Transverse colon (tissue), 4 donors: ENCODE measurements at regions not wholly inside any gene's neighbourhood (a gene's known extent, or its start where the extent isn't known, plus 50 kb on each side); places are given as distances from the start of the nearest gene placed in this dataset.

Experiments used
- DNase-seq: peaks from one replicate; pipeline ENCODE4 v3.0.0-alpha.2; 2019
- H3K27ac ChIP-seq, 4 donors: fragments of 200-600 bp; sonication (generic); 2 replicates each; pipeline ENCODE4 v1.5.1; 2016 to 2018; ENCODE audit warnings: inconsistent platforms in 4 of 4
- H3K27me3 ChIP-seq: fragments of 200-600 bp; sonication (generic); 2 replicates; pipeline ENCODE4 v1.5.1; 2017; ENCODE audit warnings: inconsistent platforms
- H3K36me3 ChIP-seq, 4 donors: fragments of 200-600 bp; sonication (generic); 2 replicates each; pipeline ENCODE4 v1.5.1; 2017 to 2019; ENCODE audit warnings: inconsistent platforms in 4 of 4
- H3K4me1 ChIP-seq, 4 donors: fragments of 200-600 bp; sonication (generic); 2 replicates each; pipeline ENCODE4 v1.5.1; 2017 to 2020; ENCODE audit warnings: inconsistent platforms in 4 of 4
- H3K4me3 ChIP-seq, 4 donors: fragments of 200-600 bp; sonication (generic); 1 replicate in 1 of 4; 2 replicates in 3 of 4; pipeline versions ENCODE4 v1.5.1 to v1.6.1; 2017 to 2019; ENCODE audit warnings: inconsistent platforms in 4 of 4
- H3K9me3 ChIP-seq, 2 donors: fragments of 200-600 bp; sonication (generic); 2 replicates each; pipeline ENCODE4 v1.5.1; 2017 to 2019; ENCODE audit warnings: inconsistent platforms in 2 of 2
- CTCF ChIP-seq, 5 experiments: fragments of 200-600 bp in 3 of 5; fragments of 450-650 bp in 2 of 5; sonication (generic) in 3 of 5; IDR thresholded peaks; 1 replicate in 2 of 5; 2 replicates in 3 of 5; pipeline ENCODE4 v1.5.1; 2016 to 2017; ENCODE audit warnings: antibody characterized with exemption in 5 of 5, inconsistent platforms in 3 of 5, mild to moderate bottlenecking in 2 of 5, moderate library complexity in 1 of 5
- EP300 ChIP-seq: sonication (generic); formaldehyde crosslinking; IDR thresholded peaks from one replicate; pipeline ENCODE4 v1.6.1; 2017; ENCODE audit warnings: antibody characterized with exemption, low read depth
- POLR2A ChIP-seq: fragments of 450-650 bp; IDR thresholded peaks from one replicate; pipeline ENCODE4 v1.6.1; 2016; ENCODE audit warnings: antibody characterized with exemption, mild to moderate bottlenecking, moderate library complexity
- POLR2AphosphoS5 ChIP-seq, 3 donors: sonication (generic); formaldehyde crosslinking; IDR thresholded peaks; one replicate each; pipeline ENCODE4 v1.6.1; 2016; ENCODE audit warnings: antibody characterized with exemption in 3 of 3
- WGBS, 2 donors: methylation state at CpG; one replicate each; pipeline ENCODE4 v1.1.5; 2018; ENCODE audit warnings: low coverage in 1 of 2; 5-methylcytosine and 5-hydroxymethylcytosine counted together
- in situ Hi-C, 4 donors: fragments of 200-750 bp; cut with MboI; loops; one replicate each; pipeline versions ENCODE4 v1.15.0 to v1.15.1; 2017; ENCODE audit warnings: low sequenced_read_pairs in 3 of 4, low pct_ligation_motif_present in 1 of 4, low pct_unique_long_range_greater_than_20kb in 1 of 4
- intact Hi-C: fragments of 100-400 bp; cut with DNase I; formaldehyde crosslinking; loops from one replicate; pipeline ENCODE4 v1.15.1; 2023; ENCODE audit warnings: low total_unique reads

DNA sequence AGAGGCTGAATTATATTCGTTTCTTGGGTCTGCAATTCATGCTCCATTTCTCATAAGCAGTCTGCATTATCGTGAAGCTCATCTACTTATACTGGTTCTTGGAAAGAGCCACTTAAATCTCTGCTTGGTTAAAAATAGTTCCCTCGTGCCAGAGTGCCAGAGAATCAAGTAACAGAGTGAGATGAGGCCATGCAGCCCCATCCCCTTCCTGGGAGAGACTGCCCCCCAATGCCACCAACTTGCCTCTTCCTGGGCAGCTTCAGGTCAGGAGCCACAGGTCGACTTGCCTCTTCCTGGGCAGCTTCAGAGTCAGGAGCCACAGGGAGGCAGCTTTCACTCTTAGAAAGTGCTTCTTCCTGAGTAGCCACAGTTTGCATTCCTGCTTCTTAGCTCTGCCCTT lies 223.9 kb upstream of the ZBED5 start:
- H3K36me3 ChIP-seq = no peaks in the 10 kb centered on the region
- peak overlapping the region in 3 of 4 donors; percentile 10 to 42 (median 27) for H3K27ac ChIP-seq
- peaks cover 0 to 7% (median 0%) of the 10 kb centered on the region in 4 donors for H3K4me1 ChIP-seq
- in situ Hi-C loops = no loop called here
- H3K4me3 ChIP-seq = no peak overlapping the region
- TF ChIP-seq EP300 (no peak), CTCF (IDR thresholded peaks at IDR 0.05) (no peak), POLR2A (no peak), POLR2AphosphoS5 (IDR thresholded peaks at IDR 0.05) (no peak)
- no peaks in the 10 kb centered on the region for H3K9me3 ChIP-seq
- intact Hi-C loops = no loop called here
- WGBS, 2 donors = 22 to 60% methylated on average over 2 to 4 of the region's 4 CpGs
- DNase-seq = no peak
- H3K27me3 ChIP-seq = peaks cover 5% of the 10 kb centered on the region

GRCh38 chr11:11081288-11081687 lies 223.4 kb upstream of the ZBED5 start:
- 60 to 80% methylated on average over 2 to 4 of the region's 4 CpGs for WGBS, 2 donors
- TF ChIP-seq POLR2AphosphoS5 (IDR thresholded peaks at IDR 0.05) (no peak), POLR2A (no peak), EP300 (no peak), CTCF (IDR thresholded peaks at IDR 0.05) (no peak)
- intact Hi-C loops = no loop called here
- Histone ChIP-seq H3K9me3 (no peaks in the 10 kb centered on the region), H3K27ac (peak overlapping the region in 2 of 4 donors; percentile 27 to 42), H3K4me3 (no peak overlapping the region), H3K36me3 (no peaks in the 10 kb centered on the region), H3K27me3 (peaks cover 5% of the 10 kb centered on the region), H3K4me1 (peaks cover 0 to 7% (median 0%) of the 10 kb centered on the region in 4 donors)
- DNase-seq = no peak
- in situ Hi-C loops = no loop called here

DNA sequence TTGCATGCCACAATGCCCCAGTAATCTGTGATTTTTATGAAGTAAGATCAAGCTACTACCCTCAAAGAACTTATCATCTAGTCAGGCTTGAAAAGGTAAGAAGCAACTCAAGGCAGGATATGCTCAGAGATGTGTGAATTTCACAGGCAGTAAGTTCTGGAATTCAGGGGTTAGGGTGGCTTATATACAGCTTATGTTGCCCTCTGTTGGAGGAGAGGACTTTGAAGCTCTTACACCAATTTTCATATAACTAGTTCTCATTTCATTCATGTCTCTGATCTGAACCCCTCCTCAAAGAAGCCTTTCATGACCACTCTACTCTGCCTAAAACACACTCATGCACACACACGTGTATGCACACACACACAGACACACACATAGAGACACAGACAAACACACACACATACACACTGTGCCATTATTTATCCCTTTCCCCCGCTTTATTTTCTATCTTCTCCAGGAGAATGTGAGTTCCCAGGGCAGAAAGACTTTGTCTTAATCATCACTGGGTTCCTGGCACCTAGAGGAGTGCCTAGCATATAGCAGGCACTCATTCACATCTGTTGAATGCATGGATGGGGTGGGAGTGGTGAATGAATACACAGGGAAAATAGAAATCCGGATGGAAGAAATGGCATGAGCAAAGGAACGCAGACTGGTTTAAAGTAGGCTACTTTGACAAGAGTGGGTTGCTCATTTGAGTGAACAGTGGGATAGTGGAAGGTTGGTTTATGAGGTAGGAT lies 220.7 kb upstream of the ZBED5 start:
- Histone ChIP-seq H3K4me1 (peaks cover 0 to 7% (median 2%) of the 10 kb centered on the region in 4 donors), H3K36me3 (no peaks in the 10 kb centered on the region), H3K27me3 (peaks cover 5% of the 10 kb centered on the region), H3K9me3 (no peaks in the 10 kb centered on the region), H3K4me3 (no peak overlapping the region), H3K27ac (no peak overlapping the region)
- TF ChIP-seq CTCF (IDR thresholded peaks at IDR 0.05) (peak in 1 of 5 experiments; percentile 18), EP300 (no peak)
- intact Hi-C loops = no loop called here
- in situ Hi-C loops = no loop called here
- WGBS, 2 donors = 71 to 88% methylated on average over 1 to 4 of the region's 4 CpGs
- no peak for DNase-seq

DNA sequence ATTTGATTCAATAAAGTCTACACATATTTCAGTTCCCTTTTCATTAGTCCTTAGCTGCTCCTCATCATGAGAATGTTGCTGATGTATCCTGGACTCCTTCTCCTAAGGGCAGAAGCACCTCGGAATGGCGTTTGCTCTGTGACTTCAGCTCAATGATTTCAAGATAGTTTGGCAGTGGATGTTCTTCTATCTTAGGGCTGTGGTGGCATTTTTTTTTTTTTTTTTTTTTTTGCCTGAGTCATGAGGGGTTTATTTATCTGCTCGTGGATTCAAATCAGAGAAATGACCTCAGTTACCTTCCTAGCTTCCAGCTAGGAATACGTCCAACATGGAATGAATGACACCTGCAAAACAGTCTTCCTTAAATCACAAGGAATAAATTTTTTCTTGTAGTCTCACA lies 220.0 kb upstream of the ZBED5 start:
- DNase-seq = no peak
- intact Hi-C loops = no loop called here
- TF ChIP-seq POLR2AphosphoS5 (IDR thresholded peaks at IDR 0.05) = no peak
- TF ChIP-seq EP300 = no peak
- no peak overlapping the region for H3K27ac ChIP-seq
- H3K9me3 ChIP-seq = no peaks in the 10 kb centered on the region
- no peak overlapping the region for H3K4me3 ChIP-seq
- H3K27me3 ChIP-seq = peaks cover 5% of the 10 kb centered on the region
- no peaks in the 10 kb centered on the region for H3K36me3 ChIP-seq
- H3K4me1 ChIP-seq = peaks cover 0 to 7% (median 2%) of the 10 kb centered on the region in 4 donors
- 57 to 71% methylated on average over 2 to 4 of the region's 4 CpGs for WGBS, 2 donors
- in situ Hi-C loops = no loop called here

DNA sequence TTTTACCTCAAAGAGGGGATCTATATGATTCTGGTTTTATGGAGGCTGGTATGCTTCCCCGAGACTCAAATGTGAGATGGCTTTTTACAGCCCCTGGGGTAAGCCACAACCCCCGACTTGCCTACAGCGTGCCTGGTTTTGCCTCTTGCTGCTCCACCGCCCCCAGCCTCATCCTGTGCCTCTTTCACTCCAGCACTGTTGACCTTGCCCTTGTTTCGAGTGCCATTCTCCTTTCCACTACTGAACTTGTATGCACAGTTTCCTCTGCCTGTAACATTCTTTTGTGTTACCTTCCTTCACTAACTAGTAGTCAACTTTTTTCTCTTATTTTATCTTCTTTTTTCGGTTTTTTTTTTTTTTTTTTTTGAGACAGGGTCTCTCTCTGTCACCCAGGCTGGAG lies 219.0 kb upstream of the ZBED5 start:
- peaks cover 5% of the 10 kb centered on the region for H3K27me3 ChIP-seq
- no peak overlapping the region for H3K27ac ChIP-seq
- no peak for DNase-seq
- 59 to 63% methylated on average over 3 to 6 of the region's 6 CpGs for WGBS, 2 donors
- peaks cover 0 to 7% (median 2%) of the 10 kb centered on the region in 4 donors for H3K4me1 ChIP-seq
- no peaks in the 10 kb centered on the region for H3K9me3 ChIP-seq
- H3K4me3 ChIP-seq = no peak overlapping the region
- in situ Hi-C loops = no loop called here
- no peak for TF ChIP-seq POLR2AphosphoS5 (IDR thresholded peaks at IDR 0.05)
- no peak for TF ChIP-seq EP300
- no peak for TF ChIP-seq CTCF (IDR thresholded peaks at IDR 0.05)
- TF ChIP-seq POLR2A = no peak
- intact Hi-C loops = no loop called here
- H3K36me3 ChIP-seq = no peaks in the 10 kb centered on the region
